ENCODE measurements at regions not wholly inside any gene's neighbourhood (a gene's known extent, or its start where the extent isn't known, plus 50 kb on each side); places are given as distances from the start of the nearest gene placed in this dataset.

DNA sequence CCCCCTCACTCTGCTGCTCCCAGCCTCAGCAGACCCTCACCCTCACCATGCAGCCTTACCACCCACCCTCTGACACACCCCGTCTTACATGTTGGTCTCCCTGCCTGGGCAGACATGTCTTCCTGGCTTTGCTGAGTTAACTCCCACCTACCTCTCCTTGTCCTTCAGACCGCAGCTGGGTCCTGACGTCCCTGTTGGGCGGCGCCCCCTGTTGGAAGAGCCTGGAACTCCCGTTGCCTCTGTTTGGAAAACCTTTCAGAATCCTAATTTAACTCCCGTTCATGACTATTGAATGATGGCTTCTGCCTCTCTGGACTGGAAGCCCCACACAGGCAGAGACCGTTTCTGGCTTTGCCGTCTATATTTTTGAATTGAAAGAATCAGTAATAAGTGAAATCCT lies 245.1 kb downstream of the MYLK4 start:
- no peak overlapping the region for H3K27ac ChIP-seq (ENCODE audit: low read length)
- H3K9ac ChIP-seq (ENCODE audit: low read length in 2 of 2) = no peak overlapping the region
- H3K4me3 ChIP-seq (ENCODE audit: low read length in 2 of 2) = no peak overlapping the region
- no peaks in the 10 kb centered on the region for H3K36me3 ChIP-seq (ENCODE audit: control insufficient read depth in 2 of 2, insufficient read depth in 2 of 2, low read length in 2 of 2)
- peaks cover 11 to 25% of the 10 kb centered on the region in 2 donors for H3K27me3 ChIP-seq (ENCODE audit: control insufficient read depth in 1 of 2, insufficient read depth in 2 of 2, low read length in 2 of 2)
- H3K4me1 ChIP-seq (ENCODE audit: control insufficient read depth, insufficient read depth, low read length) = no peaks in the 10 kb centered on the region
- peaks cover 0 to 7% of the 10 kb centered on the region in 2 donors for H3K9me3 ChIP-seq (ENCODE audit: control insufficient read depth in 2 of 2, low read length in 2 of 2)

- Histone ChIP-seq H3K27me3 (ENCODE audit: control insufficient read depth in 1 of 2, insufficient read depth in 2 of 2, low read length in 2 of 2) (peaks cover 11 to 17% of the 10 kb centered on the region in 2 donors), H3K9me3 (ENCODE audit: control insufficient read depth in 2 of 2, low read length in 2 of 2) (peaks cover 0 to 3% of the 10 kb centered on the region in 2 donors), H3K27ac (ENCODE audit: low read length) (no peak overlapping the region), H3K4me1 (ENCODE audit: control insufficient read depth, insufficient read depth, low read length) (no peaks in the 10 kb centered on the region), H3K4me3 (ENCODE audit: low read length in 2 of 2) (no peak overlapping the region), H3K9ac (ENCODE audit: low read length in 2 of 2) (no peak overlapping the region), H3K36me3 (ENCODE audit: control insufficient read depth in 2 of 2, insufficient read depth in 2 of 2, low read length in 2 of 2) (no peaks in the 10 kb centered on the region)
Measured at GRCh38 chr6:2504495-2505064, 246.1 kb downstream of the MYLK4 start.

DNA sequence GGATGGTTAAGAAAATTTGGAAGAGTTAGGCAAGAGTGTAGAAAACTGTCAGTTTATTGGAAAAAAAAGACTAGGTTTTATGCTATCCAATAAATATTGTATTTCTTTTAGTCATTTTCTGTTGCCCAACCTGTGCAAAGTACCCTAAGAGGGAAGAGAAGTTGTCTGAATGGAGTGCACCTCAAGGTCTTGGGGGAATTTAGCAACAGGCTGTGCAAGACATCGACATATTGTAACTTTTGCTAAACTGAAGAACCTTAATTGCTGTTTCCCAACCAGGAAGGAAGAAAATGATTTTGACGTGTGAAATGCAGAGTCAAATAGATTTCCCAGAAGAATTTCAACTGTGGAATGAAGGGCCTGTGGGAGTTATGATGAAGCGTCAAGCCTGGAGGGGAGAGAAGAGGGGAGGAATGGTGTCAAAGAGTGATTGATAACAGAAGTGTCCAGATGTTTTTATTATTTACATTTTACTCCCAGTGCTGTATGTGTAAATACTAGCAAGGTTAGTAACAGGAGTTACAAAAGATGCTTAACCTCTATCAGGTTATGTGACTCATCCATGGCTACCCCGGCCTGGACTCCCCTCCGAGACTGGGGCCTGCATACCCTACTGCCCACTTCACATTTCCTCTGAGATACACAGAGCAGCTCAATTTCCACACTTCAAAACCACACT lies 246.8 kb downstream of the MYLK4 start:
- H3K9ac ChIP-seq (ENCODE audit: low read length in 2 of 2) = no peak overlapping the region
- no peaks in the 10 kb centered on the region for H3K36me3 ChIP-seq (ENCODE audit: control insufficient read depth in 2 of 2, insufficient read depth in 2 of 2, low read length in 2 of 2)
- H3K4me1 ChIP-seq (ENCODE audit: control insufficient read depth, insufficient read depth, low read length) = no peaks in the 10 kb centered on the region
- H3K9me3 ChIP-seq (ENCODE audit: control insufficient read depth in 2 of 2, low read length in 2 of 2) = no peaks in the 10 kb centered on the region
- no peak overlapping the region for H3K27ac ChIP-seq (ENCODE audit: low read length)
- no peak overlapping the region for H3K4me3 ChIP-seq (ENCODE audit: low read length in 2 of 2)
- peaks cover 11 to 12% of the 10 kb centered on the region in 2 donors for H3K27me3 ChIP-seq (ENCODE audit: control insufficient read depth in 1 of 2, insufficient read depth in 2 of 2, low read length in 2 of 2)

DNA sequence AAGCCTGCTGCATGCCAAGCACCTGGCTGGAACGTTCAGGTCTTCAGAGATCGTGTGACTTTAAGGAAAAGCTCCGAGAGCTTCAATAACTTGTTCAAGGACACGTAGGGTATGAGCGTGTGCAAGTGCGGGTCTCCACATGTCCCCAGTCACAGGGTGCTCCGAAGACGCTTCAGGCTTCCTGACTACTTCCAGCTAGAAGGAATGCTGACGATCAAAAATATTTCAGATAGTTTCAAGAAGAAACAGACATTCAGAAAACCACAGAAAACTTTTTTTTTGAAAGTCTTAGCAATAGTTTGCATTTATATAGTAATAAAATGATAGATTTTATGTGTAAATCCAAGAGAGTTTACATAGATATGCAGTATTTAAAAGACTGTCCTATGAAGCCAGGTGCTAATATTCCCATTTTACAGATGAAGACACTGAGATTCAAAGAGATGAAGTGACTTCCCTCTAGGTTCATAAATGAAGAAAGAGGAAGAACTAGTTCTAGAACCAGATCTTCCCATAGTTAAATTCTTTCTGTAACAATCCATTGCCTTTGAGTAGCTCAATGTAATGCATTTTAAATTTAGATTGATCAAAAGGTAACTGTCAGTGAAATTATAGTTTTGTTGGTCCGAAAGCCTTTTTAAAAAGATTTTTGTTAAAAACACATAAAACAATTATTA lies 247.6 kb downstream of the MYLK4 start:
- H3K4me3 ChIP-seq (ENCODE audit: low read length in 2 of 2) = no peak overlapping the region
- H3K9me3 ChIP-seq (ENCODE audit: control insufficient read depth in 2 of 2, low read length in 2 of 2) = no peaks in the 10 kb centered on the region
- no peak overlapping the region for H3K9ac ChIP-seq (ENCODE audit: low read length in 2 of 2)
- no peaks in the 10 kb centered on the region for H3K4me1 ChIP-seq (ENCODE audit: control insufficient read depth, insufficient read depth, low read length)
- no peaks in the 10 kb centered on the region for H3K36me3 ChIP-seq (ENCODE audit: control insufficient read depth in 2 of 2, insufficient read depth in 2 of 2, low read length in 2 of 2)
- peaks cover 8 to 13% of the 10 kb centered on the region in 2 donors for H3K27me3 ChIP-seq (ENCODE audit: control insufficient read depth in 1 of 2, insufficient read depth in 2 of 2, low read length in 2 of 2)
- H3K27ac ChIP-seq (ENCODE audit: low read length) = no peak overlapping the region

- Histone ChIP-seq H3K4me3 (ENCODE audit: low read length in 2 of 2) (no peak overlapping the region), H3K27ac (ENCODE audit: low read length) (no peak overlapping the region), H3K36me3 (ENCODE audit: control insufficient read depth in 2 of 2, insufficient read depth in 2 of 2, low read length in 2 of 2) (no peaks in the 10 kb centered on the region), H3K9me3 (ENCODE audit: control insufficient read depth in 2 of 2, low read length in 2 of 2) (no peaks in the 10 kb centered on the region), H3K27me3 (ENCODE audit: control insufficient read depth in 1 of 2, insufficient read depth in 2 of 2, low read length in 2 of 2) (peaks cover 4 to 11% of the 10 kb centered on the region in 2 donors), H3K4me1 (ENCODE audit: control insufficient read depth, insufficient read depth, low read length) (no peaks in the 10 kb centered on the region), H3K9ac (ENCODE audit: low read length in 2 of 2) (no peak overlapping the region)
Measured at GRCh38 chr6:2502096-2502997, 248.4 kb downstream of the MYLK4 start.

- Histone ChIP-seq H3K9me3 (ENCODE audit: control insufficient read depth in 2 of 2, low read length in 2 of 2) (peaks cover 0 to 4% of the 10 kb centered on the region in 2 donors), H3K36me3 (ENCODE audit: control insufficient read depth in 2 of 2, insufficient read depth in 2 of 2, low read length in 2 of 2) (no peaks in the 10 kb centered on the region), H3K27ac (ENCODE audit: low read length) (no peak overlapping the region), H3K4me1 (ENCODE audit: control insufficient read depth, insufficient read depth, low read length) (no peaks in the 10 kb centered on the region), H3K27me3 (ENCODE audit: control insufficient read depth in 1 of 2, insufficient read depth in 2 of 2, low read length in 2 of 2) (peaks cover 0 to 4% of the 10 kb centered on the region in 2 donors), H3K4me3 (ENCODE audit: low read length in 2 of 2) (no peak overlapping the region), H3K9ac (ENCODE audit: low read length in 2 of 2) (no peak overlapping the region)
Measured at GRCh38 chr6:2497922-2498623, 252.6 kb downstream of the MYLK4 start.

DNA sequence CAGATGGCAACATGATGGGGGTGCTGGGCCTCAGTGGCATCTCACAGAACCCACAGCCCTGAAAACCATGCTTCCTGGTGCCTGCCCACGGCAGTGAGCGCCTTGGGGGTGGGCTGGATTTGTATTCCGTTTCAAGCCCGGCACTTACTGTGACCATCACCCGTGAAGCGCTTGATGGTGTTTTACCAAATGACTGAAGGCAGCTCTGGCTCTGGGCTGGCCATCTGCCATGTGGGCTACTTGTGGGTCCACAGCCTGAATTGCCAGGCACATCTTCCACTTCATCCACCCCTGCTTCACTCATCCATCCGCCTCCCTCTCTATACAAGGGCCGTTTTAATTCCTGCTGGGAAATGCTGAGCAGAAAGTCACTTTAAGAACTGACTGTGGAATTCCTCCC lies 250.9 kb upstream of the GMDS start:
- Histone ChIP-seq H3K4me1 (ENCODE audit: control insufficient read depth, insufficient read depth, low read length) (no peaks in the 10 kb centered on the region), H3K27ac (ENCODE audit: low read length) (no peak overlapping the region), H3K4me3 (ENCODE audit: low read length in 2 of 2) (no peak overlapping the region), H3K36me3 (ENCODE audit: control insufficient read depth in 2 of 2, insufficient read depth in 2 of 2, low read length in 2 of 2) (no peaks in the 10 kb centered on the region), H3K27me3 (ENCODE audit: control insufficient read depth in 1 of 2, insufficient read depth in 2 of 2, low read length in 2 of 2) (peaks cover 0 to 4% of the 10 kb centered on the region in 2 donors), H3K9me3 (ENCODE audit: control insufficient read depth in 2 of 2, low read length in 2 of 2) (peaks cover 0 to 4% of the 10 kb centered on the region in 2 donors), H3K9ac (ENCODE audit: low read length in 2 of 2) (no peak overlapping the region)

DNA sequence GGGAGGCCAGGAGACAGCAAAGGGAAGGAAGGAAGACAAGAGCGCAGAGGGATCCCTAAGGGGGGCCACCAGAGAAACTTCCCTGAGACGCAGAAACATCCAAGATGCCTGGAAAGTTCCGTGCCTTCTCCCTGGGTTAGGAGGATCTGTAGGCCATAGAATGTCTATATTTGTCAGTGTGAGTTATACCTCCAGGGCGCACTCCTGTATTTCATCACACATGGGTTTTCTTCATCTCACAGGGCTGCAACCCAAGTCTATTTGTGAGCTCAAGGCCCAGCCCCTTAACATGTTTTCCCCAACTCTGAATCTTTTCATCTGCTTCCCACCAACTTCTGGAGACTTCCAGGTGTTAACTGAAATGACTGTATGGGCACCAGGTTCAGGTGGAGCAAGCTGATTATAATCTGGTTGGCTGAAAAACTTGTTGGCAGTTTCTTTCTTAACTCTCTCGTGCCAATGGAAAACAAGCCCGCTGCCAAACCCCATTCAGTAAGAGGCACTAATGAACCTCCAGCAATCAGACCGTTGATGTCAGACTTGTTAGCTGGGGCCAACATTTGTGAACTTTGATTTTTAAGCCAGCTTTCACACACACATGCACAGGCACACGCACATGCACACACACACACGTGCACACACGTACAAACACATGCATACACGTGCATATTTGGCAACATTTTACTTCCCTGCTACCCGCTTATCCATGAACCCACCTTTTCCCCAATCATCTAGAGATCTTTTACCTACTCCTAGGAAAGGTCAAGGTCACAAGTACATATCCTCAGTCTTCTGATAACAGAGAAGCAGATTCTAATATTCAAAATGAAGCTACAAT lies 247.5 kb upstream of the GMDS start:
- H3K4me3 ChIP-seq (ENCODE audit: low read length in 2 of 2) = no peak overlapping the region
- no peaks in the 10 kb centered on the region for H3K4me1 ChIP-seq (ENCODE audit: control insufficient read depth, insufficient read depth, low read length)
- H3K9me3 ChIP-seq (ENCODE audit: control insufficient read depth in 2 of 2, low read length in 2 of 2) = peaks cover 0 to 4% of the 10 kb centered on the region in 2 donors
- H3K27me3 ChIP-seq (ENCODE audit: control insufficient read depth in 1 of 2, insufficient read depth in 2 of 2, low read length in 2 of 2) = no peaks in the 10 kb centered on the region
- H3K9ac ChIP-seq (ENCODE audit: low read length in 2 of 2) = no peak overlapping the region
- no peaks in the 10 kb centered on the region for H3K36me3 ChIP-seq (ENCODE audit: control insufficient read depth in 2 of 2, insufficient read depth in 2 of 2, low read length in 2 of 2)
- no peak overlapping the region for H3K27ac ChIP-seq (ENCODE audit: low read length)

DNA sequence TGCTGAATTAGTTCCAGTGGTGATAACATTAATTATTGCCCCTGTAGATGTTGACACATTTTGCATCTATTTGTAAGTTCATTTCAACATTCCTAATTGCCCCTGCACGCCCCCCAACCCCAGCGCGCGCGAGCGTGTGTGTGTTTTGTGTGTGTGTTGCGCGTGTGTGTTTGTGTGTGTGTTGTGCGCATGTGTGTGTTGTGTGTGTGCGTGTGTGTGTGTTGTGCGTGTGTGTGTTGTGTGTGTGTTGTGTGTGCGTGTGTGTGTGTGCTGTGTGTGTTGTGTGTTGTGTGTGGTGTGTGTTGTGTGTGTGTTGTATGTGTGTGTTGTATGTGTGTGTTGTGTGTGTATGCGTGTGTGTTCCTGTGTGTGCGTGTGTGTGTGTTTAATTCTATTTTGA lies 245.7 kb upstream of the GMDS start:
- Histone ChIP-seq H3K4me1 (ENCODE audit: control insufficient read depth, insufficient read depth, low read length) (no peaks in the 10 kb centered on the region), H3K27ac (ENCODE audit: low read length) (no peak overlapping the region), H3K9ac (ENCODE audit: low read length in 2 of 2) (no peak overlapping the region), H3K36me3 (ENCODE audit: control insufficient read depth in 2 of 2, insufficient read depth in 2 of 2, low read length in 2 of 2) (no peaks in the 10 kb centered on the region), H3K9me3 (ENCODE audit: control insufficient read depth in 2 of 2, low read length in 2 of 2) (peaks cover 0 to 2% of the 10 kb centered on the region in 2 donors), H3K4me3 (ENCODE audit: low read length in 2 of 2) (no peak overlapping the region), H3K27me3 (ENCODE audit: control insufficient read depth in 1 of 2, insufficient read depth in 2 of 2, low read length in 2 of 2) (no peaks in the 10 kb centered on the region)

Data from stomach smooth muscle (tissue), 2 donors.